ENCODE measurements at regions not wholly inside any gene's neighbourhood (a gene's known extent, or its start where the extent isn't known, plus 50 kb on each side); places are given as distances from the start of the nearest gene placed in this dataset.
A peak's percentile ranks its signal among the peaks of the same experiment; 100 is the strongest.
"Not testable (repeated sequence)": the region's sequence is repeated elsewhere in the genome, so short reads cannot be mapped to it uniquely, and the experiment has no call there.

DNA sequence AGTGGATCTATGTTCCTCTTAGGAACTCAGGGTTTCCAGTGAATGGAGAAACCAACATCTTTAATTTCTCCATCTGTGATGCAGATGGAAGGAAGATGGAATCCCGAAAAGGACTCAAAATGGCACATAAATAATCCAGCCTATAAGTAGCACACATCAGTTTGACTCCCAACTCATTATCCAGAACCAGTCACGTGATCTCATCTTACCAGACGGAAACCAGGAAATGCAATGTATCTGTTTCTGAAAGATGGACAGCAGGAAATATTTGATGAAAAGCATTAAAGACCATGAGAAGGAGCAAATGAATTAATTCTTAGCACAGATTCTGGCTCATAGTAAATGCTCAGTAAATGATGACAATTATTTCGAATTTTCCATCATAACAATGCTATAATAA is 443.1 kb upstream of the FMR1 start:
- no CpG with 5 or more reads among the region's 4 CpGs for WGBS (ENCODE audit: insufficient coverage)
- no peaks in the 10 kb centered on the region for H3K27me3 ChIP-seq (ENCODE audit: control insufficient read depth, insufficient read depth, low read length)
- H3K9me3 ChIP-seq (replicated peaks; ENCODE audit: control insufficient read depth, low read depth, low read length): no peaks in the 10 kb centered on the region
- H3K4me1 ChIP-seq (ENCODE audit: control insufficient read depth, insufficient read depth, low read length): no peaks in the 10 kb centered on the region
- H3K4me3 ChIP-seq (ENCODE audit: low read length): no peak overlapping the region
- H3K27ac ChIP-seq (ENCODE audit: low read length): no peak overlapping the region
- no peaks in the 10 kb centered on the region for H3K36me3 ChIP-seq (ENCODE audit: control insufficient read depth, insufficient read depth, low read length)
- DNase-seq: no peak

DNA sequence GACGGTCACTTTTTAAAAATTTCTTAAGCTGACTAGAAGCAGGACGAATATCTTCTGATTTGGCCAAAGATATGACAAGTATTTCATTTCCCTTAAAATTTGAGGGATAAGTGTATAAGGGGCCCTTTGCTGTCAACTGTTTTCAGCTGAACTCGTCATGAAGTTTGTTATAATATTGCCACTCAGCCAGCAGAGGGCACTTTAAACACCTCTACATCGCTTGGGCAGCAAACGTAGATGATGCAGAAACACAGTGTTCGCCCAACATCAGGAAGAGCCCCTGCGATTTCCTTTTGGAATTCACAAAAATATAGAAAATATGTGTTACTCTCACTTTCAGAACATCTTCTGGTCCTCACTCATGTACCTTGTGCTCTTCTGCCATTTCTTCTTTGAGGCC is 435.7 kb upstream of the FMR1 start:
- H3K27me3 ChIP-seq (ENCODE audit: control insufficient read depth, insufficient read depth, low read length): no peaks in the 10 kb centered on the region
- no peak overlapping the region for H3K27ac ChIP-seq (ENCODE audit: low read length)
- H3K36me3 ChIP-seq (ENCODE audit: control insufficient read depth, insufficient read depth, low read length): no peaks in the 10 kb centered on the region
- 43% methylated on average over 3 of the region's 7 CpGs for WGBS (ENCODE audit: insufficient coverage)
- DNase-seq: peak; percentile 14
- no peak overlapping the region for H3K4me3 ChIP-seq (ENCODE audit: low read length)
- H3K4me1 ChIP-seq (ENCODE audit: control insufficient read depth, insufficient read depth, low read length): no peaks in the 10 kb centered on the region
- H3K9me3 ChIP-seq (replicated peaks; ENCODE audit: control insufficient read depth, low read depth, low read length): no peaks in the 10 kb centered on the region

DNA sequence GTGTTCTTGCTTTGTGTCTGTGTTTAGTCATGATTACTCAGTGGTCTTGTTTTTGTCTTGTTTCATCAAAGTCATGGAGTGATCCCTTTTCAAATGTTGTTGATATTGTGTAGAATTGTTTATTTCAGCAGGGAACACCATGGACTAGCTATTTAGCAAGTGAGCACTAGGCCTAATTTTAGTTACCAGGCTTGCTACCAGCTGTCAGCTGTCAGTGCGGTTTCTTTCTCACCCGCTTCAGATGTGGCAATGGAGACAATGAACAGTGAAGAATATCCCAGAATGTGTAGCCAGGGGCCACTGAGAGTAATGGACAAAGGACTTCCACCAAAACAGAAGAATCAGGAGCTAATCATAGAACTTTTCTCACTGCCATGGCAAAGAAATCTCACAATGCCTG is 432.8 kb upstream of the FMR1 start:
- H3K4me3 ChIP-seq (ENCODE audit: low read length): no peak overlapping the region
- no peak overlapping the region for H3K27ac ChIP-seq (ENCODE audit: low read length)
- no peaks in the 10 kb centered on the region for H3K27me3 ChIP-seq (ENCODE audit: control insufficient read depth, insufficient read depth, low read length)
- H3K4me1 ChIP-seq (ENCODE audit: control insufficient read depth, insufficient read depth, low read length): no peaks in the 10 kb centered on the region
- WGBS (ENCODE audit: insufficient coverage): 100% methylated on average over 1 of the region's 2 CpGs
- no peaks in the 10 kb centered on the region for H3K36me3 ChIP-seq (ENCODE audit: control insufficient read depth, insufficient read depth, low read length)
- DNase-seq: peak; percentile 8
- no peaks in the 10 kb centered on the region for H3K9me3 ChIP-seq (replicated peaks; ENCODE audit: control insufficient read depth, low read depth, low read length)

DNA sequence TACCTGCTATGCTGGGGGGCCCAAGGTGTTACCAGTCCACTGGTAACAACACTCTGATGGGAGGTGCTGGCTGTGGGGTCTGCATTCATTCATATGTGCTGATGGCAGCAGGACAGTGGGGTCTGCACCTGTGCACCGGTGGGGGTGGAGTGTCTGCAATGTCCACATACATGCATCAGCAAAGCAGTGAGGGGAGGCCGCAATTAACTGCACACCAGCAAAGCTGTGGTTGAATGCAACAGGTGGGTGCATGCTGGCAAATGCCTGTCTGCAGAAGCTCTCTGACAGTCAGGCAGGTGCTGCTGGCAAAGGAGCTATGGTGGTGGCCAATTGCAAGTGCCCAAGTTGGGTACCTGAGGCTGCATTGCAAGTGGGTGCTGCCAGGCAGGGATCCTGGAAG is 426.5 kb upstream of the FMR1 start:
- Histone ChIP-seq H3K4me3 (ENCODE audit: low read length) (no peak overlapping the region), H3K4me1 (ENCODE audit: control insufficient read depth, insufficient read depth, low read length) (no peaks in the 10 kb centered on the region), H3K27me3 (ENCODE audit: control insufficient read depth, insufficient read depth, low read length) (no peaks in the 10 kb centered on the region), H3K9me3 (replicated peaks; ENCODE audit: control insufficient read depth, low read depth, low read length) (no peaks in the 10 kb centered on the region), H3K27ac (ENCODE audit: low read length) (no peak overlapping the region), H3K36me3 (ENCODE audit: control insufficient read depth, insufficient read depth, low read length) (no peaks in the 10 kb centered on the region)
- DNase-seq: no peak
- WGBS (ENCODE audit: insufficient coverage): 64% methylated on average over 2 of the region's 2 CpGs

DNA sequence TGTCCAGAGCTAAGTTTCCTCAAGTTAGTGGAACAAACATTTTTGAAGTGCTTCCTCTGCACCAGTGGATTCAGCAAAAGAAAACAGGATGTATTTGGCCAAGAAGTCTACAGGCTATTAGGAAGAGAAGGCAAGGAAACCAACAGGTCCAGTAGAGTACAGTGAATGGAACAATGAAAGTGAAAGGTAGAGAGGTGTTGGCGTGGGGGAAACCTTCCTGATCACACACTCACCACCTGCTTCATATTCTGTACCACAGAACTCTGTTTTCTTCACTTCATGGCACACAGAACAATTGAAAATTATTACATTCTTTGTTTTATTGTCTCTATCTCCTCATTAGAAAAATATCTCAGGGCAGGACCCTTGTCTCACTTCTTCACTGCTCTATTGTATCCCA is 417.4 kb upstream of the FMR1 start:
- no CpG with 5 or more reads among the region's 1 CpG for WGBS (ENCODE audit: insufficient coverage)

DNA sequence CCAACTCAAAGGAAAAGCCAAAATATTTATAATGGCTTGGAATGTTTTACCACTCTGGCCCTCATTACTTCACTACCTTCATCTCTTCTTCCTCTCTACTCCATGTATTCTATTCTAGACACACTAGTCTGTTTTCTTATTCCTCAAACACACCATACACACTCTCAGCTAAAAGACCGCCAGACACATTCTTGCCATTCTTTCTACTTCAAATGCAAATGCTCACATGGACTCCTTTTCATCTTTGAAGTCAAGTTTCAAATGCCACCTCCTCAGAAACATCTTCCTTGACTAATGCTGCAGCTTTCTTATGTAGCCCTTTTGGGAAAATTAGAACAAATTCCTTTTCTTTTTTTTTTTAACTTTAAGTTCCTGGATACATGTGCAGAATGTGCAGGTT is 412.9 kb upstream of the FMR1 start:
- H3K36me3 ChIP-seq (ENCODE audit: control insufficient read depth, insufficient read depth, low read length): no peaks in the 10 kb centered on the region
- no peak for DNase-seq
- WGBS (ENCODE audit: insufficient coverage): 78% methylated on average over 1 of the region's 1 CpG

More for the DNA sequence above, 417.4 kb upstream of the FMR1 start:
- Histone ChIP-seq H3K27ac (ENCODE audit: low read length) (no peak overlapping the region), H3K27me3 (ENCODE audit: control insufficient read depth, insufficient read depth, low read length) (no peaks in the 10 kb centered on the region), H3K36me3 (ENCODE audit: control insufficient read depth, insufficient read depth, low read length) (no peaks in the 10 kb centered on the region), H3K9me3 (replicated peaks; ENCODE audit: control insufficient read depth, low read depth, low read length) (no peaks in the 10 kb centered on the region), H3K4me3 (ENCODE audit: low read length) (no peak overlapping the region), H3K4me1 (ENCODE audit: control insufficient read depth, insufficient read depth, low read length) (no peaks in the 10 kb centered on the region)
- DNase-seq: no peak

DNA sequence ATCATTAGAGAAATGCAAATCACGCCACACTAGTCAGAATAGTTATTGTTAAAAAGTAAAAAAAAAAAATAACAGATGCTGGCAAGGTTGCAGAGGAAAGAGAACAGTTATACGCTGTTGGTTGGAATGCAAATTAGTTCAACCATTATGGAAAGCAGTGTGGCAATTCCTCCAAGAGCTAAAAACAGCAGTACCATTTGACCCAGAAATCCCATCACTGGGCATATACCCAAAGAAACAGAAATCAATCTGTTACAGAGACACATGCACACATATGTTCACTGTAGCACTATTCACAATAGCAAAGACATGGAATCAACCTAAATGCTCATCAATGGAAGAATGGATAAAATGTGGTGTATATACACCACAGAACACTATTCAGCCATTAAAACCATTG is 388.7 kb upstream of the FMR1 start:
- Histone ChIP-seq H3K4me3 (ENCODE audit: low read length) (no peak overlapping the region), H3K4me1 (ENCODE audit: control insufficient read depth, insufficient read depth, low read length) (no peaks in the 10 kb centered on the region), H3K9me3 (replicated peaks; ENCODE audit: control insufficient read depth, low read depth, low read length) (peaks cover 2% of the 10 kb centered on the region), H3K36me3 (ENCODE audit: control insufficient read depth, insufficient read depth, low read length) (no peaks in the 10 kb centered on the region), H3K27me3 (ENCODE audit: control insufficient read depth, insufficient read depth, low read length) (no peaks in the 10 kb centered on the region), H3K27ac (ENCODE audit: low read length) (no peak overlapping the region)
- no peak for DNase-seq
- WGBS (ENCODE audit: insufficient coverage): no CpG with 5 or more reads among the region's 2 CpGs

More for the DNA sequence above, 412.9 kb upstream of the FMR1 start:
- Histone ChIP-seq H3K4me3 (ENCODE audit: low read length) (no peak overlapping the region), H3K27me3 (ENCODE audit: control insufficient read depth, insufficient read depth, low read length) (no peaks in the 10 kb centered on the region), H3K27ac (ENCODE audit: low read length) (no peak overlapping the region), H3K4me1 (ENCODE audit: control insufficient read depth, insufficient read depth, low read length) (no peaks in the 10 kb centered on the region), H3K9me3 (replicated peaks; ENCODE audit: control insufficient read depth, low read depth, low read length) (no peaks in the 10 kb centered on the region)

DNA sequence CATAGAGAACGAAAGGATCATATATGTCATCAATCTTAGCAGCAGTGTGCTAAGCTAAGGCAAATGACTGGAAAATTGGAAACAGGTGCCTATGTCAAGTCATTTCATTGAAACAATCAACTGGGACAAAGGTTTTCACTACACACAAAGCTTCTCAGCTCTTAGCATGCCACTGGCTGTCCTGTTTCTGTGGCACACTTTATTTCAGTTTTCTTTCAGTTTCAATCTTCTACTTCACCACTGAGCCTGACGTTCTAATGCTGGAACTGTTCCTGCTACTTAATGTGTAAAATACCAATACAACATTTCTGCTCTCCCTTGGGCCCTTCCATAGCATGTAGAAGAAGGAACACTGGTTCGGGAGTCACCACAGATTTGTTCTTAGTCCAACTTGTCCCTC is 378.3 kb upstream of the FMR1 start:
- no peaks in the 10 kb centered on the region for H3K9me3 ChIP-seq (replicated peaks; ENCODE audit: control insufficient read depth, low read depth, low read length)
- WGBS (ENCODE audit: insufficient coverage): no CpG with 5 or more reads among the region's 3 CpGs
- no peaks in the 10 kb centered on the region for H3K27me3 ChIP-seq (ENCODE audit: control insufficient read depth, insufficient read depth, low read length)
- H3K4me3 ChIP-seq (ENCODE audit: low read length): no peak overlapping the region
- H3K36me3 ChIP-seq (ENCODE audit: control insufficient read depth, insufficient read depth, low read length): no peaks in the 10 kb centered on the region
- H3K27ac ChIP-seq (ENCODE audit: low read length): no peak overlapping the region
- no peaks in the 10 kb centered on the region for H3K4me1 ChIP-seq (ENCODE audit: control insufficient read depth, insufficient read depth, low read length)
- no peak for DNase-seq

DNA sequence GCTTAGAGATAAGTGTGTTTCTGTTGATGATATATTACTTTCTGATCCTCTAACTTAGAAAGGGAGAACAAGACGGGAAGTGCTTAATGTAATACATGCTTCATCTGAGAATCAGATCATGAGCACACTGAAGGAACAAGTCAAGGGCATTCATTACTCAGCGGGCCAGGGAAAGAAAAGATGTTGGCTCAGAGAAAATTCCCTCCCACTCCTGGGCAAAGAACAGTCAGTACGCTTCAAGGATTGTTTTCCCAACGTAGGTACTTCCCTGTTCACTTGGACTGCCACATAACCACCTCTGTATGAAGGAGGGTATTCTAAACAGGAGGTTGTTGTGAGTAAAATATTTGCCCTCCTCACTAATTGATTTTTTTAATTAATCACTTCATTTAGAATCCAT is 374.5 kb upstream of the FMR1 start:
- no peak overlapping the region for H3K4me3 ChIP-seq (ENCODE audit: low read length)
- H3K27ac ChIP-seq (ENCODE audit: low read length): no peak overlapping the region
- WGBS (ENCODE audit: insufficient coverage): no CpG with 5 or more reads among the region's 4 CpGs
- no peaks in the 10 kb centered on the region for H3K9me3 ChIP-seq (replicated peaks; ENCODE audit: control insufficient read depth, low read depth, low read length)
- H3K36me3 ChIP-seq (ENCODE audit: control insufficient read depth, insufficient read depth, low read length): no peaks in the 10 kb centered on the region
- H3K4me1 ChIP-seq (ENCODE audit: control insufficient read depth, insufficient read depth, low read length): no peaks in the 10 kb centered on the region
- H3K27me3 ChIP-seq (ENCODE audit: control insufficient read depth, insufficient read depth, low read length): no peaks in the 10 kb centered on the region
- DNase-seq: no peak

DNA sequence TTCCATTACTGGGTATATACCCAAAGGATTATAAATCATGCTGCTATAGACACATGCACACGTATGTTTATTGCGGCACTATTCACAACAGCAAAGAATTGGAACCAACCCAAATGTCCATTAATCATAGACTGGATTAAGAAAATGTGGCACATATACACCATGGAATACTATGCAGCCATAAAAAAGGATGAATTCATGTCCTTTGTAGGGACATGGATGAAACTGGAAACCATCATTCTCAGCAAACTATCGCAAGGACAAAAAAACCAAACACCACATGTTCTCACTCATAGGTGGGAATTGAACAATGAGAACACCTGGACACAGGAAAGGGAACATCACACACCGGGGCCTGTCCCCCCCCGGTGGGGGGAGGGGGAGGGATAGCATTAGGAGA is 363.7 kb upstream of the FMR1 start:
- no CpG with 5 or more reads among the region's 5 CpGs for whole genome bisulfite sequencing (ENCODE audit: insufficient coverage)
- not testable (repeated sequence) for H3K27me3 ChIP-seq (ENCODE audit: control insufficient read depth, insufficient read depth, low read length); H3K36me3 ChIP-seq (ENCODE audit: control insufficient read depth, insufficient read depth, low read length); H3K9me3 ChIP-seq (replicated peaks; ENCODE audit: control insufficient read depth, low read depth, low read length); DNase-seq; H3K4me1 ChIP-seq (ENCODE audit: control insufficient read depth, insufficient read depth, low read length); H3K4me3 ChIP-seq (ENCODE audit: low read length); H3K27ac ChIP-seq (ENCODE audit: low read length)

DNA sequence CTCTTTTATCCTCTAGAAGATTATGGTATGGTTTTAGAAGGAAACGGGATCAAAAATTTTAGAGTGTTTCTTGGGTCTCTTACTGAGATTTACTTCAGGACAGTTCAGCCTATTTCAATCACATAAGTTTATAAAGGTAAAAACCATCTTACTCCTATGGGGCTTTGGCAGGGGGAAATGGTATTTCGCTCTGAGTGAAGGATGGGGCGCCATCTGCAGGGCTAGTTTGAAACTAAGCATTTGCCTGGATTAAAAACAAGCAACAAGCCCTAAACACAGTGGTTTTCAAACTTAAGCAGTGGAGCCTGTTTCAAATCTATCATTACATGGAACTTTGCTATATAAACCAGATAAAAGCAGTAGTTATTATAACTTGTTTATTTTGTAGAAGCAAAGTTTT is 361.5 kb upstream of the FMR1 start:
- H3K4me3 ChIP-seq (ENCODE audit: low read length): no peak overlapping the region
- whole genome bisulfite sequencing (ENCODE audit: insufficient coverage): no CpG with 5 or more reads among the region's 3 CpGs
- peak; percentile 3 for DNase-seq

More for the DNA sequence above, 361.5 kb upstream of the FMR1 start:
- no peaks in the 10 kb centered on the region for H3K9me3 ChIP-seq (replicated peaks; ENCODE audit: control insufficient read depth, low read depth, low read length)
- no peak overlapping the region for H3K27ac ChIP-seq (ENCODE audit: low read length)
- no peaks in the 10 kb centered on the region for H3K4me1 ChIP-seq (ENCODE audit: control insufficient read depth, insufficient read depth, low read length)
- H3K36me3 ChIP-seq (ENCODE audit: control insufficient read depth, insufficient read depth, low read length): no peaks in the 10 kb centered on the region
- no peaks in the 10 kb centered on the region for H3K27me3 ChIP-seq (ENCODE audit: control insufficient read depth, insufficient read depth, low read length)

Measured in muscle of leg (tissue), 3 donors.